Stimulated activated effector memory CD8-positive, alpha-beta T cell treated with anti-CD3 and anti-CD28 coated beads, Interleukin-12 subunit alpha, Interleukin-12 subunit beta, amount 100 ng/mL, for 72 hours (primary cell): ENCODE measurements at regions not wholly inside any gene's neighbourhood (a gene's known extent, or its start where the extent isn't known, plus 50 kb on each side); places are given as distances from the start of the nearest gene placed in this dataset.
A peak's percentile ranks its signal among the peaks of the same experiment; 100 is the strongest.

Experiments
- ATAC-seq: fragments of 150-1000 bp; cut with Tn5 transposase; 2 replicates; pipeline ENCODE4 v1.10.0; 2021
- DNase-seq, 2 donors: peaks; one replicate each; pipeline ENCODE4 v3.0.0; 2021 to 2022; ENCODE audit warnings: low spot score in 2 of 2
- H3K27ac Mint-ChIP-seq: one replicate; pipeline ENCODE4 v1.8.0; 2022; ENCODE audit warnings: mild to moderate bottlenecking, mixed read lengths
- H3K36me3 Mint-ChIP-seq: one replicate; pipeline ENCODE4 v1.8.0; 2022; ENCODE audit warnings: mild to moderate bottlenecking, mixed read lengths
- H3K4me1 Mint-ChIP-seq: one replicate; pipeline ENCODE4 v1.8.0; 2022; ENCODE audit warnings: mixed read lengths
- H3K4me3 Mint-ChIP-seq: one replicate; pipeline ENCODE4 v1.8.0; 2022; ENCODE audit warnings: mild to moderate bottlenecking, mixed read lengths
- H3K9me3 Mint-ChIP-seq: one replicate; pipeline ENCODE4 v1.8.0; 2022; ENCODE audit warnings: mixed read lengths

DNA sequence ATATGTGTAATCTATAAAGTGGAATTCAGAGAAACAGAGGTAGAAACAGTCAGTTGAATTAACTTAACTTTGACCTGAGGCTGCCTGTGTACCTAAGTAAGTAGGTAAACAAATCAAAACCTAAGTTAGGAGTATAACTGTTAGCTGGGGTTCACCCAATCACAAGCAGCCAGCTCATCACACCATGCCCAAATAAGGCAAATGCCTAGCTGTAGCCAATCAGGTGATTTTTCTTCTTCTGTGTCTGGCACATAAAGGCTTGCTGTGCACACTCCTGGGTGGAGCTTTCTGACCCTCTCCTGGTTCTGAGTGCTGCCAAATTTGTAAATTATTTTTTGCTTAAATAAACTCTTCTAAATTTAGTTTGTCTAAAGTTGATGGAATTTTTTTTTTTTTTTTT lies 54.7 kb upstream of the TRIM39 start:
- Mint-ChIP-seq H3K4me1 (no peaks in the 10 kb centered on the region), H3K27ac (no peak overlapping the region), H3K9me3 (peaks cover 3% of the 10 kb centered on the region), H3K36me3 (no peaks in the 10 kb centered on the region), H3K4me3 (no peak overlapping the region)
- no peak for ATAC-seq
- DNase-seq = no peak

DNA sequence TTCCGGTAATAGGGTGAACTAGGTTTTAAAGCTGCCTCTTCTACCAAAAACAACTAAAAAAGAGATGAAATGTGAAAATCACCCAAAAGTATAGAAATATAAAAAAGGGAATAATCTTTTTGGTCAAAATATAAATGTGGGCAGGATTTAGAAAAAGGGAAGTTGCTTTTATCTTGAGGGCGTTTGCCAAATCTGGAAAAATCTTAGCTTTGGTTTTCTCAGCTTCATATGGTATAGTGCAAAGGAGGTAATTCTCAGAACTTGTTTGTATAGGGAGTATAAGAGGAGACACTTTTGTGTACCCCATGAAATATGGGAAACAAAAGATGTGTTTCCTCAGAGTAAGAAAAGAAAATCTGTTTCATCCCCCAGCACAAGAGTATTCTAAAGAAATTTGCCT lies 54.2 kb upstream of the TRIM26 start:
- peaks cover 9% of the 10 kb centered on the region for H3K4me1 Mint-ChIP-seq
- DNase-seq (no peak), ATAC-seq (no peak)
- H3K4me3 Mint-ChIP-seq = no peak overlapping the region
- peaks cover 21% of the 10 kb centered on the region for H3K36me3 Mint-ChIP-seq
- H3K9me3 Mint-ChIP-seq = no peaks in the 10 kb centered on the region
- no peak overlapping the region for H3K27ac Mint-ChIP-seq

DNA sequence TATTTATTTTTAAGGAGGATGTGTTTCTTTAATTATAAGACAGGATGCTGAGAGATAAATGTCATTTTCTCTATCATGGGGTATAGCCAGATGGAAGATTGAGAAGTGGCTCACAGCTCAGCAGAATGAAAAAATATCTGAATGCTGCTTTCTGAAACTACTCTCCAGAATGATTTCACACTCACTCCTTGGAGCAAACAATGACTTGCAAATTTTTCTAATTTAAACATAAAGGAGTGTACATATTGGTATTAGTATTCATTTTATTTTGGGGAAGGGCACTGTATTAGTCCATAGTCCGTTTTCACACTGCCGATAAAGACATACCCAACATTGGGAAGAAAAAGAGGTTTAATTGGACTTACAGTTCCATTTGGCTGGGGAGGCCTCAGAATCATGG lies 52.4 kb upstream of the TRIM26 start:
- Mint-ChIP-seq H3K36me3 (peaks cover 37% of the 10 kb centered on the region), H3K4me3 (no peak overlapping the region), H3K9me3 (no peaks in the 10 kb centered on the region)

DNA sequence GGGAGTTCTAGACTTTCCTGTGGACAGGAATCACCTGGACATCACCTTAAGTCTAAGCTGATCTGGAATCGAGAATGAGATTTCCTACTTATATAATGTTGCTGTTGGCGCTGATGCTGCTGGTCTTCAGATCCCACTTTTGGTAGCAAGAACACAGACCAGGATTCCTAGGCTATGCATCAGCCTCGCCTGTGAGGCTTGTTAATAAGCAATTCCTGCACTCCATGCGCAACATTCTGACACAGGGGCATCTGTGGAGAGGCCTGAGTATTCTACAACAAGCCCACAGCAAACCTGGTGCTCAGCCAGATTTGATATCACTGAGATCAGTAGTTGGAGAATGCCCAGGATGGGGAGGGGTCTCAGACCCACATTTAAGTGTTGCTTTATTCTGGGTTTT lies 52.0 kb upstream of the TRIM26 start:
- ATAC-seq = no peak
- Mint-ChIP-seq H3K9me3 (no peaks in the 10 kb centered on the region), H3K4me1 (peaks cover 12% of the 10 kb centered on the region), H3K36me3 (peaks cover 41% of the 10 kb centered on the region), H3K27ac (no peak overlapping the region), H3K4me3 (no peak overlapping the region)
- no peak for DNase-seq

More for the DNA sequence above, 52.4 kb upstream of the TRIM26 start:
- Mint-ChIP-seq H3K27ac (peak overlapping the region; percentile 36), H3K4me1 (peaks cover 9% of the 10 kb centered on the region)
- no peak for ATAC-seq
- no peak for DNase-seq

DNA sequence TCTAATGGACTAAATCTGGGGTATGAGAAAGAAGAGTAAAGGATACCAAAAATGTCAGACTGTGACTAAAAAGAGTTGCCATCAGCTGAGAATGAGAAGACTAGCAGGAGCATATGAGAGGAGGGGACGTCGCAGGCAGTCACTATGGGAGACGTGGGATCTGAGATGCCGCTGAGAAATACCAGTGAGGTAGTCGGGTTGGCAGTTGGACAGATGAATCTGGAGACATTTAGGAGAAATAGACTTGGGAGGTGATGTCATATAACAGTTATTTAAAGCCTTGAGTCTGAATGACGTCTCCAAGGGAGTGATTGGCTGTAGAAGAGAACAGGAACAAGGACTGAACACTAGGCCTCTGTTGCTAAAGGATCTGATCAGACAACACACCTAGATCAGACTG lies 51.5 kb upstream of the TRIM26 start:
- no peak overlapping the region for H3K4me3 Mint-ChIP-seq
- DNase-seq (no peak), ATAC-seq (no peak)
- H3K9me3 Mint-ChIP-seq = no peaks in the 10 kb centered on the region
- peaks cover 43% of the 10 kb centered on the region for H3K36me3 Mint-ChIP-seq
- no peak overlapping the region for H3K27ac Mint-ChIP-seq
- peaks cover 15% of the 10 kb centered on the region for H3K4me1 Mint-ChIP-seq

DNA sequence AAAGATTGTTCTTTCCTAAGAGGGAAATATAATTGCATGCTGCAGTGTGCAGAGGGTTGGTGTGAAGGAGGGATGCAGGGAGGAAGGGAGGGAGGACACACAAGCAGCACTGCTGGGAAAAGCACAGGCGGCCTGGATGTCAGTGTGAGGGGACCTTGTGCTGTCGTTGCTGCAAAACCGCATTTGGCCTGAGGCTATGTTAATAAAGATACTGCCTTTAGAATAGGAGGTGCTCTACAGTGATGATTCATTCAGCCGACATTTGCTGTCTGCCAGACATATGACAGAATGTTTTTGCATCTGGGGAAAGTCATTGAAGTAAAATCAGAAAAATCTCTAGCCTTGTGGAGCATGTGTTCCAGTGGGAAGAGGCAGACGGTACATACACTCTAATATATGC lies 50.5 kb upstream of the TRIM26 start:
- H3K4me1 Mint-ChIP-seq = peaks cover 23% of the 10 kb centered on the region
- H3K9me3 Mint-ChIP-seq = no peaks in the 10 kb centered on the region
- DNase-seq (no peak), ATAC-seq (no peak)
- peaks cover 49% of the 10 kb centered on the region for H3K36me3 Mint-ChIP-seq
- H3K27ac Mint-ChIP-seq = no peak overlapping the region
- H3K4me3 Mint-ChIP-seq = no peak overlapping the region
